Muscle of leg (tissue), 3 donors: ENCODE measurements at regions not wholly inside any gene's neighbourhood (a gene's known extent, or its start where the extent isn't known, plus 50 kb on each side); places are given as distances from the start of the nearest gene placed in this dataset.

Experiments
- DNase-seq: peaks from one replicate; pipeline ENCODE4 v3.0.0; 2013
- H3K27ac ChIP-seq: one replicate; pipeline ENCODE4 v1.5.1; 2013; ENCODE audit warnings: mild to moderate bottlenecking, low read length, control low read depth
- H3K27me3 ChIP-seq: one replicate; pipeline ENCODE4 v1.6.1; 2013; ENCODE audit warnings: low read length; ENCODE audit not compliant: control insufficient read depth, insufficient read depth
- H3K36me3 ChIP-seq: one replicate; pipeline ENCODE4 v1.6.1; 2013; ENCODE audit warnings: low read length; ENCODE audit not compliant: control insufficient read depth, insufficient read depth
- H3K4me1 ChIP-seq: one replicate; pipeline ENCODE4 v1.6.1; 2013; ENCODE audit warnings: low read length; ENCODE audit not compliant: control insufficient read depth, insufficient read depth
- H3K4me3 ChIP-seq: one replicate; pipeline ENCODE4 v1.5.1; 2013; ENCODE audit warnings: low read length, control low read depth
- H3K9me3 ChIP-seq: replicated peaks from 2 replicates; pipeline ENCODE4 v1.6.1; 2013; ENCODE audit warnings: low read depth, low read length; ENCODE audit not compliant: control insufficient read depth
- WGBS: methylation state at CpG from one replicate; pipeline ENCODE4 v1.1.5; 2013; ENCODE audit warnings: missing lambda C conversion rate; ENCODE audit not compliant: insufficient coverage; 5-methylcytosine and 5-hydroxymethylcytosine counted together

DNA sequence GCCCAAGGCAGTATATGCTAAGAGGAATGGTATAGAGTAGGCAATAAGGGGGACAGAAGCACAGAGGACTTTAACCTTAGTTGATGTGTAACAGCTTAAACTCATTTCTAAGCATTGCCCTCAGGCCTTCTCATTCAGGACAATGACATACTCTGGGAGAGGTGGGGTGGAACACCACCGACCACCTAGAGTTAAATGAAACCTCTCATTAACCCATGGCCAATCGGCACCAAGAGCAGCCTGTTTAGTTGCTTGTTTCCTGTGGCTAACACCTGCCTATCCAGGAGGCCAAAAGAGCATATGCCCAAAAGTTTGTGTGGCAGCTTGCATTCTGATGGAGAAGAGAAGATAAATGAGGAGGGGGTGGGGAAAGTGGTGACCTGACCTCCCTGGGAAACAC lies 50.0 kb downstream of the PABIR2 start:
- Histone ChIP-seq H3K27me3 (peaks cover 12% of the 10 kb centered on the region), H3K27ac (peak overlapping the region; percentile 45)

DNA sequence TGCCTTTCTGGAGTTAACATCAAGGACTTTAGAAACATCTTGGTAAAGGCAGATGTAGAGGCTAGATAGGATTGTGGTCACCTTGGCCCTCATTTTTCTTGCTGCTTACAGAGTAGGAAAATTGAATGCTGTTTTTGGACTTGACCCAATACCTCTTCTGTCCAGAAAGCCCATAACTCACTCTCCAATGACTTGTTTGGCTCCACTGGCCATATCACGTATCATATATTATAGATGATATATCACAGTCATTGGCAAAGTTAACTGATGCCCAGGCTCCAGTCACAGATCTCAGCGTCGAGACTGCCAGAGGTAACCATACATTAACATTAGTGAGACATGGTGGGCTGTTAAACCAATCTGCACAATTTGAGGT lies 50.6 kb downstream of the PABIR2 start:
- Histone ChIP-seq H3K27me3 (peaks cover 12% of the 10 kb centered on the region), H3K36me3 (no peaks in the 10 kb centered on the region), H3K4me3 (no peak overlapping the region), H3K4me1 (peaks cover 31% of the 10 kb centered on the region), H3K9me3 (no peaks in the 10 kb centered on the region), H3K27ac (peak overlapping the region; percentile 45)
- peak; percentile 77 for DNase-seq
- no CpG with 5 or more reads among the region's 3 CpGs for WGBS

More for the DNA sequence above, 50.0 kb downstream of the PABIR2 start:
- no peaks in the 10 kb centered on the region for H3K36me3 ChIP-seq
- no peak for DNase-seq
- H3K9me3 ChIP-seq, result no peaks in the 10 kb centered on the region
- peaks cover 31% of the 10 kb centered on the region for H3K4me1 ChIP-seq
- no peak overlapping the region for H3K4me3 ChIP-seq
- WGBS, result 67% methylated on average over 1 of the region's 2 CpGs

GRCh38 chrX:134745636-134746409 lies 51.2 kb downstream of the PABIR2 start:
- no CpG with 5 or more reads among the region's 3 CpGs for WGBS
- H3K4me3 ChIP-seq, result no peak overlapping the region
- H3K27ac ChIP-seq, result peak overlapping the region; percentile 45
- H3K36me3 ChIP-seq, result no peaks in the 10 kb centered on the region
- H3K9me3 ChIP-seq, result no peaks in the 10 kb centered on the region
- DNase-seq, result no peak
- peaks cover 12% of the 10 kb centered on the region for H3K27me3 ChIP-seq
- H3K4me1 ChIP-seq, result peaks cover 27% of the 10 kb centered on the region

- no CpG with 5 or more reads among the region's 1 CpG for WGBS
- H3K4me1 ChIP-seq, result peaks cover 33% of the 10 kb centered on the region
- H3K4me3 ChIP-seq, result no peak overlapping the region
- H3K36me3 ChIP-seq, result no peaks in the 10 kb centered on the region
- peaks cover 3% of the 10 kb centered on the region for H3K9me3 ChIP-seq
- peak overlapping the region; percentile 92 for H3K27ac ChIP-seq
- peak; percentile 95 for DNase-seq
- H3K27me3 ChIP-seq, result peaks cover 9% of the 10 kb centered on the region
Observed at GRCh38 chrX:134743091-134743490, 53.9 kb downstream of the PABIR2 start.

- DNase-seq, result peak; percentile 78
- 62% methylated on average over 2 of the region's 2 CpGs for WGBS
- Histone ChIP-seq H3K27ac (peak overlapping the region; percentile 92), H3K27me3 (peaks cover 9% of the 10 kb centered on the region), H3K9me3 (peaks cover 3% of the 10 kb centered on the region), H3K4me3 (no peak overlapping the region), H3K4me1 (peaks cover 38% of the 10 kb centered on the region), H3K36me3 (no peaks in the 10 kb centered on the region)
Observed at GRCh38 chrX:134742573-134742972, 54.4 kb downstream of the PABIR2 start.

- DNase-seq, result peak; percentile 96
- peak overlapping the region; percentile 92 for H3K27ac ChIP-seq
- H3K36me3 ChIP-seq, result no peaks in the 10 kb centered on the region
- H3K27me3 ChIP-seq, result peaks cover 6% of the 10 kb centered on the region
- 20% methylated on average over 1 of the region's 2 CpGs for WGBS
- H3K4me1 ChIP-seq, result peaks cover 40% of the 10 kb centered on the region
- H3K4me3 ChIP-seq, result no peak overlapping the region
- H3K9me3 ChIP-seq, result peaks cover 3% of the 10 kb centered on the region
Observed at GRCh38 chrX:134741746-134742145, 55.3 kb downstream of the PABIR2 start.

GRCh38 chrX:134738986-134739740 lies 57.8 kb downstream of the PABIR2 start:
- no peak for DNase-seq
- Histone ChIP-seq H3K36me3 (no peaks in the 10 kb centered on the region), H3K27me3 (peaks cover 13% of the 10 kb centered on the region), H3K27ac (peak overlapping the region; percentile 36), H3K4me3 (no peak overlapping the region), H3K9me3 (peaks cover 3% of the 10 kb centered on the region), H3K4me1 (peaks cover 47% of the 10 kb centered on the region)
- 62% methylated on average over 2 of the region's 8 CpGs for WGBS

- H3K36me3 ChIP-seq, result no peaks in the 10 kb centered on the region
- peaks cover 14% of the 10 kb centered on the region for H3K27me3 ChIP-seq
- peaks cover 3% of the 10 kb centered on the region for H3K9me3 ChIP-seq
- H3K4me3 ChIP-seq, result no peak overlapping the region
- H3K27ac ChIP-seq, result peak overlapping the region; percentile 36
- peaks cover 54% of the 10 kb centered on the region for H3K4me1 ChIP-seq
- no CpG with 5 or more reads among the region's 3 CpGs for WGBS
- peak; percentile 69 for DNase-seq
Observed at GRCh38 chrX:134738445-134738844, 58.6 kb downstream of the PABIR2 start.

- H3K27me3 ChIP-seq, result peaks cover 15% of the 10 kb centered on the region
- peaks cover 58% of the 10 kb centered on the region for H3K4me1 ChIP-seq
- no peaks in the 10 kb centered on the region for H3K36me3 ChIP-seq
- peak overlapping the region; percentile 36 for H3K27ac ChIP-seq
- peaks cover 3% of the 10 kb centered on the region for H3K9me3 ChIP-seq
- 46% methylated on average over 4 of the region's 12 CpGs for WGBS
- H3K4me3 ChIP-seq, result no peak overlapping the region
- DNase-seq, result no peak
Observed at GRCh38 chrX:134737721-134738369, 59.2 kb downstream of the PABIR2 start.

- peak overlapping the region; percentile 72 for H3K27ac ChIP-seq
- DNase-seq, result peak; percentile 74
- H3K9me3 ChIP-seq, result peaks cover 3% of the 10 kb centered on the region
- peaks cover 56% of the 10 kb centered on the region for H3K4me1 ChIP-seq
- no peaks in the 10 kb centered on the region for H3K36me3 ChIP-seq
- peaks cover 15% of the 10 kb centered on the region for H3K27me3 ChIP-seq
- no peak overlapping the region for H3K4me3 ChIP-seq
- WGBS, result no CpG with 5 or more reads among the region's 6 CpGs
Observed at GRCh38 chrX:134737061-134737460, 59.9 kb downstream of the PABIR2 start.
